Fibroblast of villous mesenchyme (primary cell): ENCODE measurements at regions not wholly inside any gene's neighbourhood (a gene's known extent, or its start where the extent isn't known, plus 50 kb on each side); places are given as distances from the start of the nearest gene placed in this dataset.

Source experiments
- DNase-seq: peaks from one replicate; pipeline ENCODE4 v3.0.0-alpha.2; 2010; ENCODE audit warnings: low read depth
- H3K4me3 ChIP-seq: 2 replicates; pipeline ENCODE4 v1.5.1; 2011; ENCODE audit warnings: low read depth, mild to moderate bottlenecking, low read length
- CTCF ChIP-seq: IDR thresholded peaks from 2 replicates; pipeline ENCODE4 v1.5.1; 2012; ENCODE audit warnings: low read depth, mild to moderate bottlenecking, low read length; ENCODE audit not compliant: insufficient read depth

GRCh38 chr5:33329891-33330290 is 110.9 kb upstream of the TARS1 start:
- DNase-seq, result no peak
- no peak overlapping the region for H3K4me3 ChIP-seq
- no peak for TF ChIP-seq CTCF

- no peak overlapping the region for H3K4me3 ChIP-seq
- DNase-seq, result no peak
- no peak for TF ChIP-seq CTCF
These were observed 110.3 kb upstream of the TARS1 start for GRCh38 chr5:33330426-33330825.

DNA sequence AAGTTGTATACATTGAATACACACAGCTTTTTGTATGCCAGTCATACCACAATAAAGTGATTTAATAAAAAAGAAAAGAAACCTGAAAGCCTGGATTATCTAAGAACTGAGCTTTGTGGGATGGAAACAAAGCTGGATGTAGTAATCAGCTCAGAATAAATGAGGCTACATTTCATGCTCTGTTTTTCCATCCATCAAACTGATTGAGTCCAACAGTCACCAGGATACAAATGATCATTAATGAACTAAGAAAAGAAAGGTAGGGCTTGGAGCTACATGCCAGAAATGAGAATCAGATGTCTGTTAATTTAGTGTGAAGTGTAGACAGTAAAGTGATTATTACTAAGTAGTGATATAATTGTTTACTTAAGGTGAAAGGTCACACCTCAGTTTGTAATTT is 109.8 kb upstream of the TARS1 start:
- H3K4me3 ChIP-seq, result no peak overlapping the region

DNA sequence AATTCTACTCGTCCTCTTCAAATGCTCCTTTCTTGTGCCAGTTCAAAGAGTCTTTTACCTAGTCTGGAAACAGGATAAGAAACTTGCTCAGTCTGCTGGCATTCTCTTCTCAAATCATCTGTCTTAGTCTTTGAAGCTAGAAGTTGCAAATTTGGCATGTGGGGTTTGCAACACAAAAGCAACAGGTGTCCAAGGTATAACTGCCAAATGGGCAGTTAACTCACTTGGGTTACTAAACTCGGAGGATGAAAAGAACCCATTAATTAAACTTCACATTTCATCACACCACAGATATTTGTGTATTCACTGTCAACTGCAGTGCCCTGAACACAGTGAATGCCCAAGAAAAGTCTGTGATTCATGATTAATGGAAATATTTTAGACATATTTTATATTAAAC is 108.0 kb upstream of the TARS1 start:
- no peak for DNase-seq
- no peak for TF ChIP-seq CTCF
- H3K4me3 ChIP-seq, result no peak overlapping the region

More for the DNA sequence above, 109.8 kb upstream of the TARS1 start:
- DNase-seq, result no peak
- no peak for TF ChIP-seq CTCF

DNA sequence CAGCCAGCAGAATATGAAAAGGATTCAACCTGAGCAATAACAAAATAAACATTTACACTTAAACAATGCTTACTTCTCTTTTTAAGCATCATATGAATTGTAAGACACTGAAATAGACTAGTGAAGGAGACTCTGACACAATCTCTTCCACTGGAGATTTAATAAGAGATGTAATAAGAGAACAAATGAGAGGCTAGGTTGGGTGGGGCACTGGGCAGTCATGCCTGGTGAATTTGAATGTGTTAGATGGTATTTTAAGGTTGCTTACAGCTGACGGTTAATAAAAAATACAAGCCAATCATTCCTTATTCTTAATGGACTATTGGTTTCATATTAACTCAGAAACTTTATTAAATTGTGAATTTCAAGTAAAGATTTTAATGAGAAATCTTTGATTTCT is 105.9 kb upstream of the TARS1 start:
- H3K4me3 ChIP-seq, result no peak overlapping the region
- no peak for TF ChIP-seq CTCF
- no peak for DNase-seq

DNA sequence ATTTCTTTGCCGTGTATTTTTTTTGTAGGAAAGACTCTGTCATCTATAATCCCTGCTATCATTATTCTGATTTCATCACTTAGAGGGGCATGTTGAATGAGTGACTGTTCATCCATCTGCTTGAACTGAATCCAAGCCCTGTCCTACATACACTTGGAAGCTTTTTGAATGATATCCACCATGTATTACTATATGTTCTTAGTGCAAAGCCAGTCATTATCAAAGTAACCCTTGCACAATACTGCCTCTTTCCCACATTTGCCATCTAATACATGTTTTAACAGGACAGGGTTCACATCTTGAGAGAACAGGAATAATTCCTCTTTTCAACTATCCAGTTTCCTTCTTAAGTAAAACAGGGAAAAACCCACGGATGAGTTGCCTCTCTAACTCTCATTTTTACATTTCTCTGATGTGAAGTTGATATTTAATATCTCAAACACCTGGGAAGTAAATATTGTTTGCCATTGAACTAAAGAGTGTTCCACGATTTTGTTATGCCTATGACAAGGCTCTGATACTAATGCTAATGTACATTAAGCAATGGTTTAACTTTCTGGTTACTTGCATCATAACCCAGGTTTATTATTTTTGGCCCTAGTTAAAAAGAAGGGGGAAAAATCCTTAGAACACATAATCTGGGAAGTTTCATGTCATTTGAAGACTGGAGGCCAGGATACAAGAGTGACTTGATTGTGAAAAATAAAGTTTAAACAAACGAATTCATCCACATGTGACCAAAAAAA is 103.7 kb upstream of the TARS1 start:
- H3K4me3 ChIP-seq, result no peak overlapping the region
- no peak for TF ChIP-seq CTCF
- DNase-seq, result no peak

- no peak for TF ChIP-seq CTCF
- no peak overlapping the region for H3K4me3 ChIP-seq
- no peak for DNase-seq
These were observed 103.2 kb upstream of the TARS1 start for GRCh38 chr5:33337637-33337992.
